ENCODE measurements at regions not wholly inside any gene's neighbourhood (a gene's known extent, or its start where the extent isn't known, plus 50 kb on each side); places are given as distances from the start of the nearest gene placed in this dataset.
"Not testable (repeated sequence)": the region's sequence is repeated elsewhere in the genome, so short reads cannot be mapped to it uniquely, and the experiment has no call there.

GRCh38 chr3:159280386-159281191 lies 478.7 kb downstream of the MFSD1 start:
- DNase-seq = no peak

- DNase-seq = no peak
These were observed 491.6 kb downstream of the MFSD1 start for GRCh38 chr3:159293493-159293892.

GRCh38 chr3:159301961-159302360 lies 500.1 kb downstream of the MFSD1 start:
- peak in 1 of 2 experiments; percentile 7 for DNase-seq

GRCh38 chr3:159305017-159305416 lies 503.2 kb downstream of the MFSD1 start:
- no peak for DNase-seq

GRCh38 chr3:159316706-159317105 lies 514.9 kb downstream of the MFSD1 start:
- DNase-seq = not testable (repeated sequence)

- DNase-seq = no peak
These were observed 517.3 kb downstream of the MFSD1 start for GRCh38 chr3:159319156-159319555.

GRCh38 chr3:159322322-159322939 lies 520.6 kb downstream of the MFSD1 start:
- peak; percentile 23 to 24 for DNase-seq

- no peak for DNase-seq
These were observed 522.0 kb downstream of the MFSD1 start for GRCh38 chr3:159323848-159324247.

- DNase-seq = no peak
These were observed 525.1 kb downstream of the MFSD1 start for GRCh38 chr3:159326998-159327397.

- no peak for DNase-seq
These were observed 530.8 kb downstream of the MFSD1 start for GRCh38 chr3:159332535-159333099.

- no peak for DNase-seq
These were observed 537.3 kb downstream of the MFSD1 start for GRCh38 chr3:159339131-159339530.

- DNase-seq = no peak
These were observed 539.1 kb downstream of the MFSD1 start for GRCh38 chr3:159340877-159341500.

- DNase-seq = no peak
These were observed 544.5 kb downstream of the MFSD1 start for GRCh38 chr3:159346271-159346903.

- DNase-seq = no peak
These were observed 546.6 kb downstream of the MFSD1 start for GRCh38 chr3:159348431-159348830.

GRCh38 chr3:159356606-159357005 lies 554.8 kb downstream of the MFSD1 start:
- no peak for DNase-seq

GRCh38 chr3:159364511-159364910 lies 562.7 kb downstream of the MFSD1 start:
- DNase-seq = no peak

- DNase-seq = no peak
These were observed 564.6 kb downstream of the MFSD1 start for GRCh38 chr3:159366476-159366875.

- no peak for DNase-seq
These were observed 570.1 kb downstream of the MFSD1 start for GRCh38 chr3:159371961-159372360.

GRCh38 chr3:159378396-159379194 lies 576.7 kb downstream of the MFSD1 start:
- no peak for DNase-seq

- no peak for DNase-seq
These were observed 579.0 kb downstream of the MFSD1 start for GRCh38 chr3:159380891-159381290.

- no peak for DNase-seq
These were observed 588.9 kb downstream of the MFSD1 start for GRCh38 chr3:159390656-159391212.

- DNase-seq = peak in 1 of 2 experiments; percentile 21
These were observed 591.0 kb upstream of the IL12A start for GRCh38 chr3:159397683-159398082.

All from SHP77 (cell line).